H1 (cell line): ENCODE measurements at regions not wholly inside any gene's neighbourhood (a gene's known extent, or its start where the extent isn't known, plus 50 kb on each side); places are given as distances from the start of the nearest gene placed in this dataset.

Experiments used
- CTCF ChIP-seq, 3 experiments: IDR thresholded peaks; 1 replicate in 2 of 3; 2 replicates in 1 of 3; pipeline versions ENCODE4 v1.5.1 to v1.6.1; 2011; ENCODE audit warnings: low read length in 3 of 3, mild to moderate bottlenecking in 3 of 3, inconsistent platforms in 2 of 3, low read depth in 1 of 3, moderate library complexity in 1 of 3; ENCODE audit not compliant: insufficient read depth in 1 of 3; ENCODE audit errors: control extremely low read depth in 1 of 3
- JUN ChIP-seq: IDR thresholded peaks from 2 replicates; pipeline ENCODE4 v1.6.1; 2011; ENCODE audit warnings: low read depth, mild to moderate bottlenecking, improper control_type of control experiment, low read length
- SP4 ChIP-seq: IDR thresholded peaks from 2 replicates; pipeline ENCODE4 v1.6.1; 2012; ENCODE audit warnings: low read length, inconsistent platforms
- TAF1 ChIP-seq: IDR thresholded peaks from 2 replicates; pipeline ENCODE4 v1.6.1; 2011; ENCODE audit warnings: mild to moderate bottlenecking, low read depth, low read length

DNA sequence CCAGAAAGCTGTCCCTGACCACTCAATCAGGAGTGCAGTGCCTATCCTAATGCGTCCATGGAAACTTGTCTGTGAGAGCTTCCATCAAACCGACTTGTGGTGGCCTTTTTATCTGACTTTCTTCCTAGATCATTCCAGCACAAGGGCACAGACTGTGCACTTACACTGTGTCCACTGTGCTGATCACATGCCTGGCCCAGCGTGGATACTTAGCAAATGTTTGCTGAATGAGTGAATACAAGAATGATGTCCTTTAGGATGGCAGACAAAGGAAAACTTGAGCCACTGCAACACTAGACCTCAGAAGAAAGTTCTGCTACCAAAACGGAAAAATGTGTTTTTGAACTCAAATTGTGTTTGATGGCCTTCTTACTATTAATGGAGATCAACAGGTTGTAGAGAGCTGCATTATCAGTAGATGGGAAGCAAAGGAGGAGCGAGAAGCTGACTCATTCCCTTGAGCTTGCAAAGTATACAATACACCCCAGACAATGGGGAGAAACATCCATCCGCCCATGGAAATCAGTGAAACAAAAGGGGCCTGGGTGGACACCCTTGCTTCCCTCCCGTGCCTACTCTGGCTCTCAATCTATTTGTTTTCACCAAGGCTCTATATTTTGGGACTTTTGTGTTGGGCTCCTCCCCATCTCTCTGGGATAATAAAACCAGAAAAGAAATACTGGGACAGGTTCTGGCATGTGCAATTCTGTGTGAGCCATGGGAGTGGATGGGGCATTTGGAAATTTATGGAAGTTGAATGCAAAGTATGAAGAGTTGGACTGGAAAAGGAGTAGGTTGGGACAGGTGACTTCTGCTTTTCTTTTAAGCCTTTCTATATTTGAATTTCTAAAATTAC, 76.2 kb upstream of the ZFAND5 start:
- TF ChIP-seq JUN (no peak), CTCF (IDR thresholded peaks at IDR 0.05; ENCODE audit: control extremely low read depth in 1 of 3, insufficient read depth in 1 of 3, low read depth in 1 of 3, low read length in 3 of 3) (no peak), TAF1 (no peak), SP4 (no peak)
